ENCODE measurements at regions not wholly inside any gene's neighbourhood (a gene's known extent, or its start where the extent isn't known, plus 50 kb on each side); places are given as distances from the start of the nearest gene placed in this dataset.

GRCh38 chr7:68265258-68265657 lies 1268.6 kb downstream of the TYW1 start:
- TF ChIP-seq CTCF (IDR thresholded peaks at IDR 0.05) (no peak), POLR2A (IDR thresholded peaks at IDR 0.05) (no peak)

All from ovary (tissue), 3 donors.